ENCODE measurements at regions not wholly inside any gene's neighbourhood (a gene's known extent, or its start where the extent isn't known, plus 50 kb on each side); places are given as distances from the start of the nearest gene placed in this dataset.

DNA sequence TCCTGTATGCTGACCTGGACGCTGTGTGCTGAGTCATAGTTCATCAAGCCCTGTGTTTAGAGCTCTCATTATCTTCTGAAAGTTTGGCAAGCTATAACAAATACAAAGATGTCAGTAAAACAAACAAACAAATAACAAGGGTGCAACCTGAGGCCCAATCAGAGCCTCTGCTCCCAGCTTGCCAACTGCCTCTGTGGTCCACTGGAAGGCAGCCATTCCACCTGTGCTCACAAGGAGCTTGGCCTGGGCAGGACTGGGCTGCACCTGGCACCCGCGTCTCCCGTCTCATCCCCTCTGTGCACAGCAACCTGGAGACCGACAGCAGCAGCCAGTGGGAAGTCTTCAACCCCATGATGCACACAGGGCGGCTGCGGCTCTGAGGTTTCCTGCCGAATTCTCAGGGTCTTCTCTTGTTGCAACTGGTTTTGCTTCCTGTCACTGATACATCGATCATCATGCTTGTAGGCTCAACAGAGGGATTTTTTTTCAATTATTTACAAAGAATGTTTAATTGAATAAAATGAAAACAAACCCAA, 97.8 kb downstream of the TMEM18 start:
- peak in 2 of 10 donors; percentile 62 to 82 for DNase-seq
- intact Hi-C loops (cut with DNase I): no loop called here

DNA sequence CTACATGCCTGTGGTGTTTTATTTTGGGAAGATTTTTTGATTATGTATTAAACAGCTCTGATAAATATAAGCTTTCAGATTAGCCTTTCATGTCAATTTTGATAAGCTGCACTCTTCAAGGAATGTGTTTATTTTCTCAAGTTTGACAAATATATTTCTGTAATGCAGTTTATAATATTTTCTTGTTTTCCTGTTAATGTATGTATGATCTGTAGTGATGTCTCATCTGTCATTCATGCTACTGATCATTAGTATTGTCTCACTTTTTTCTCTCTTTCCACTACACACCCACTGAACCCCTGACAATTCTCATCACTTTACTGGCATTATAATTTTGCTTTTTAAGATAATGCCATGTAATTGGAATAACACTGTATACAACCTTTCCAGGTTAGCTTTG, 100.9 kb downstream of the TMEM18 start:
- intact Hi-C loops (cut with DNase I): no loop called here
- DNase-seq: no peak

DNA sequence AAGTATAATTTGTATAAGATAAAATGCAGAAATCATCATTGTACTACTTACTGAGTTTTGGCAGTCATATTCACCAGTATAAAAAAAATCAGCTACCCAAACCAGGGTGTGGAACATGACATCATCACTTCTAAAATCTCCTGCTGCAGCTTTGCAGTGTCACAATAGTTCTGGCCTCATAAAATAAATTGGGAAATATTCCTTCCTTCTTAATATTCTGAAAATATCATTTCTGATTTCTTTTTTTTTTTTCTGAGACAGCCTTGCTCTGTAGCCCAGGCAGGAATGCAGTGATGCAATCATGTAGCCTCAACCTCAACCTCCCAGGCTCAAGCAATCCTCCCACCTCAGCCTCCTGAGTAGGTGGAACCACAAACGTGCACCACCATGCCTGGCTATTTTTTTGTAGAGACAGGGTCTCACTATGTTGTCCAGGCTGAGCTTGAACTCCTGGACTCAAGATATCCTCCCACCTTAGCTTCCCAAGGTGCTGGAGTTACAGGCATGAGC, 101.4 kb downstream of the TMEM18 start:
- DNase-seq: no peak
- intact Hi-C loops (cut with DNase I): no loop called here

DNA sequence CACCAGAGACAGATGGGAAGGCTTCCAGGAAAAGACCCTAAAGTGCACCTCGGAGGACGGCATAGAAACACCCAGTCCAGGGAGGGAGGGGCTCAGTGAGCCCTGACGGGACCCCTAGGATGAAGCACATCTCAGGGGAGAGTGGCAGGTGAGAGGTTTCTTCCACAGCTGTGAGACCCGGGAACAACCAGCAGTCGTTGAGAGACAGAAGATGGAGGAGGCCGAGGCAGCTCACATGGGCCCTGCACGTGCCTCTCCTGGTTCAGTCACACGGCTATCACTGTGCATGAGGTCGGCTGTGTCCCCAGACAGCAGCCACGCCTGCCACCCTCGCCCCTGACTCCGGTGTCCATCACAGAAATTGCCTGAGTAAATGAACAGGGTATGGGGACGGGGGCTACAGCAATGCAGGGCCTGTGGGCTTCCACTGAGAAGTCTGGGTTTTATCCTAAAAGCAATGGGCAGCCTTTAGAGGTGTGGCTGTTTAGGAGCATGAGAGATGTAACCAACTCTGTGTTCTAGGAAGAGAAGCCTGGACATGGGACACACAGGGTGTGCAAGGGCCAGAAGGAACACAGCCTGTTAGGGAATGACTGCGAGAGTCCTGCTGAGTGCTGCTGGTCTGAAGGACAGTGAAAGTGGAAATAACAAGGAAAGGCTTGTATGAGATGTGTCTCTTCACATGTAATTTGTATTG, 102.0 kb downstream of the TMEM18 start:
- DNase-seq: no peak
- intact Hi-C loops (cut with DNase I): no loop called here

DNA sequence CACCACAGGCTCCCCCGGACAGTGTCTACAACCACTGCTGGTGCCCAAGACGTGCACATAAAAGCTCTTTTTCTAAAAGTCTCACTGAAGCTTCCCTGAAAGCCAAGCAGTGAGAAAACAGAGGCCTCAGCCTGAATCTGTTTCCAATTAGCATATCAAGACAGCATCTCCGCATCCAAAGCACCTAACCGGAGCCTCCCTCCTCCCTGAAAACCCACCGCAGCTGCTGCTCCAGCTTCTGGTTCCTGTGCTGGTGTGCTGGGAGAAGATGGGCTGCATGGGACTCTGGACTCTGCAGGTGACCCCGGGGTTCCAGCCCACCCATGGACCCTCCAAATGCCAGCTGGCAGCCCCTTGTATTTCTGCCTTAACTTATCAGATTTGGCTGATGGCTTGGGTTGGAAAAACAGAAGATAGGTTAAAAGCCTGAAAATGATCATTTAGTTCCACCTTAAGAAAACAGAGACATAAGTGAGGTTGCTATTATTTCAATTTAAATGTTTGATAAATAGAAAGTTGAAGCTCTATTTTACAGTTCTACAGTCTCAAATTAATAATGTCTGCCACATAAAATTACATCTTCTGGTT, 103.3 kb downstream of the TMEM18 start:
- peak in 1 of 10 donors; percentile 39 for DNase-seq
- intact Hi-C loops (cut with DNase I): no loop called here

DNA sequence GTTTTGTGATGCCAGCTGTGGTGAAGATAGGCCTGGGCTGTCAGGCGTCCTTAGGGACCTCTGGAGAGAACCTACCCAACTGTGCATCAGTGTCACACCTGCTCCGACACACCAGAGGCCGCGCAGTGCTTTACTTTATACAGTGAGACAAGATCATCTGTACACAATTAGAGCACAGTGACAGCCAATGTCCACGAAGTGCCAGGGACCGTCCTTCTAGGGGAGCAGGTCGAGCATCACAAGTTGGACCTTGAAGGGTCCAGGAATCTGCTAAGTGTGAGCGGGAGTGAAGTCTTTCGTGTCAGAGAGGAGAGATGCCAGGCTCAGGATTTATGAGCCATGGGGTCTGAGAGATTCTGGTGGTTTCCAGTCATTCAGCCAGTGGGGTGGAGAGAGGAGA, 104.2 kb downstream of the TMEM18 start:
- no peak for DNase-seq
- intact Hi-C loops (cut with DNase I): no loop called here

DNA sequence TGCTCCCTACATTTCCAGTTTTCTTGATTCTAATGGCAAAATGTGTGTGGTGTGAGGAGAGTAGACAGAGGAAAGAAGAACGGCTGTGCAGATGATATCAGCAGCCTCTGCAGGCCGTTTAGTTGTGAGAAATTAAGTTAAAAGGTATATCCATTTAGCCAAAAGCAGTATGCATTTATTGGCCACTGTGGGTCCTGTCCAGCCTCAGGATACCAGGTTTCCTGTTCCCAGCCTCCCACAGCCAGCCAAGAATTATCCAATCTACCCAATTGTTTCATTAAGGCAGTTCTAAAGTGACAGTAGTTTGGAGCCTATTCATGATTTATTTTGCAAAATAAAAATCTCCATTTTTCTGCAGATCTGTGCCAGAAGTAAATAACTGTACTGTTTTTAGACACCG, 107.5 kb downstream of the TMEM18 start:
- intact Hi-C loops (cut with DNase I): no loop called here
- no peak for DNase-seq

DNA sequence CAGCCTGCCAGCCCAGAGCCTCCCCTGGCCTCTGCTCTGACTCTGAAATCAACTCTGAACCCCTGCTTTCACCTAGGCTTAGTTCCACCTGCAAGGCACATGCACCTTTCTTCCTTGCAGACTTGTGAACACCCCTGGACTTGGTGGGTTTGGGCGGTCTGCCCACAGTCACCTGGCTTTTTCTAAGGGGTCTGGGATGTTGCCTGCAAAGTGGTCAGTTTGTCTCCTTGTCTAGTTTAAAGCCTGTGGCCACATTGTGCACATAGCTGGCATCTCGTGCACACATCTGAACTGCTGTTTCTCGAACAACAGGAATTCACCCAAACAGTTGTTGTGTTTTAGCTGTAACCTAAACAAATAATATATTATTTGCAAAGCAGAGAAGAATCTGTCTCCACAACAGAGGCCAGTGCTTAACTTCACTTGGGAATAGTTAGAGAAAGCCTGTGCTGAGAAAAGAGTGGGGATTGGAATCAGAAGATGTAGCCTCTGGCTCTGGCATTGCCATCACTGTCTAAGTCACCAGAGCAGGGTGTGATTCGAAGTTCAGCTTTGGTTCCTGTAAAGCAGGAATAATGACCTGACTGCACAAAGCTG, 108.5 kb downstream of the TMEM18 start:
- DNase-seq: no peak
- intact Hi-C loops (cut with DNase I): no loop called here

DNA sequence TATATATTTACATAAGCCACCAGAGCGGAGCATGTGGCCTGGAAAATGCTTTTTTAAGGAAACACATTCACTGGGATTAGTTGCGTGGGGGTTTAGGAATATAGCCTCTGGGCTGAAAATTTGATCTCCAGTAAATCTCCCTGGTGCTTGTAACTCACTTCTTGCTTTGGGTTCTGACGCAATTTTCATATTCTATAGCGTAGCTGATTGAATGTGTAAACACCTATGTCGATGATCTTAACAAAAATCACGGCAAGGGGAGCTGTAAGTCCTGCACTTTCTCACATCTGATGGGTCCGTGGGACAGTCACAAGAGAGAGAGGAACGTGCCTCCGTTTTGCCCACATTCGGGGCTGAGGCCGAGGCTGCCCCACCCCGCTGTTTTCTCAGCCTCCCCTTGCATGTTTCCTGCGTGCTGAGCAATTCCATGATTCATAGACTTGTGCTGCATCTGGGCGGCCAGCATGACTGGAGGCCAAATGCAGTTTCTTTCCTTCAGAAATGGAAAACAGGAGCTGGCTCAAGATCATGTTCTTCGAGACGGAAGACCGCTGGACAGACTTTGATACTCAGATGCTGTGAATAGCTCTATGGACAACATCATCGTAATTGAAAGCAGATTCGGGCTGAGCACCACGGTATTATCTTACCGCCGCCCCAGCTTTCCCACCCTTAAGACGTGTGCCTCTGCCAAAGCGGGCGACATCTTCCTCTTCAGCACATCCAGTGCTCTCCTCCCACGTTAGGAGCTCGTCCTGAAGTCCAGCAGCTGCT, 109.2 kb downstream of the TMEM18 start:
- intact Hi-C loops (cut with DNase I): no loop called here
- DNase-seq: no peak

DNA sequence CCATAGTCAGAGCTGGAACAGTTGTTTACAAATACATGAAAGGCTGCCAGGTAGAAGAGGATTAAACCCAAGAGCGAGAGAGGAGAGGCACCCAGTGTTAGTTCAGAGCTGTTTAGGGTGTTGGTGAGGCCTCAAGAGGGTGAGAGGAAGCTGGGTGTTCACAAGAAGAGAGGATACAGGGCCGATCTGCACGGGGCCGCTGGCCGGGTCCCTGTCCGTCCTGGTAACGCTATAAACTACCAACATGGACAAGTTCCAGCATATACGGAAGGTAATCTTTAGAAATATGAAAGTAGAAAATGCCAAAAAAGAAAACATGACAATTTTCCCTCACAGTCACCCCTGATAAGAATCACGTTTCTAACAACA, 109.7 kb downstream of the TMEM18 start:
- DNase-seq: no peak
- intact Hi-C loops (cut with DNase I): no loop called here

DNA sequence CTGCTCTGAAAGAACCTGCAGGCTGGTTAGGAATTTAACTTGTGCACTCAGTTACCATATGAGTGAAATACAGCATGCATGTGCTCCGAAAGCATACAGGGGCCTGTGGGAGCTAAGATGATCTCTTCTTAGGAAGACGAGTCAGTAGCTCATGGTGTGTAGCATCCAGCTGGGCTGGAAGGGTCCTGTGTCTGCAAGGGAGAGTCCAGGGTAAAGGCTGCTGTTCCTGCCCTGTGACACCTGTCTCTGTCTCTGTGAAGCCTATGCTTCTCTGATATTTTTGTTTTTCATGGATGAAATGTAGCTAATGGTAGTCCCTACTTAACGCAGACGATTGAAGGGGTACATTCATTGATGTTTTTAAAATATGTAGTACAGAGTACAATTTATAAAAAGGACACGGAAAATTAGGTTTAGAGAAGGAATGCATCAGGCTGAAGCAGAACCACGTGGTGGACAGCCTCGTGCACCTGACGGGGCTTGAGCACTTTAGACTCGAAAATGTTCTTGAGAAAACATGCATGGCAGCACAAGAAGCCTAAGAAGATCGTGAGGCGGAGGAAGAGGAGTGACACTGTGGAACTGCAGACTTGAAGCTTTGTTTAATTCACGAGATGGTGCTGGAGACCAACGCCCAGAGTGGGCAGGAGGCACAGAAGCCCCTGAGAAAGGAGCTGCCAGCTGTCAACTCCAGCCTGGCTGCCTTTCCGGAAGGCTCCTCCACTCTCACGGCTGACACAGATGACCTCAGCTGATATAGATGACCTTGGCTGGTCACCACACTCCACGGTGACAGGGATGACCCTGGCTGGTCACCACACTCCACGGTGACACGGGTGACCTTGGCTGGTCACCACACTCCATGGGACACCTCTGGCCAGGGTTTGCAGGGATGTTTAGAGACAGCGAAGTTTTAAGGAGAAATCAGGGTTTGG, 110.6 kb downstream of the TMEM18 start:
- no peak for DNase-seq
- intact Hi-C loops (cut with DNase I): no loop called here

DNA sequence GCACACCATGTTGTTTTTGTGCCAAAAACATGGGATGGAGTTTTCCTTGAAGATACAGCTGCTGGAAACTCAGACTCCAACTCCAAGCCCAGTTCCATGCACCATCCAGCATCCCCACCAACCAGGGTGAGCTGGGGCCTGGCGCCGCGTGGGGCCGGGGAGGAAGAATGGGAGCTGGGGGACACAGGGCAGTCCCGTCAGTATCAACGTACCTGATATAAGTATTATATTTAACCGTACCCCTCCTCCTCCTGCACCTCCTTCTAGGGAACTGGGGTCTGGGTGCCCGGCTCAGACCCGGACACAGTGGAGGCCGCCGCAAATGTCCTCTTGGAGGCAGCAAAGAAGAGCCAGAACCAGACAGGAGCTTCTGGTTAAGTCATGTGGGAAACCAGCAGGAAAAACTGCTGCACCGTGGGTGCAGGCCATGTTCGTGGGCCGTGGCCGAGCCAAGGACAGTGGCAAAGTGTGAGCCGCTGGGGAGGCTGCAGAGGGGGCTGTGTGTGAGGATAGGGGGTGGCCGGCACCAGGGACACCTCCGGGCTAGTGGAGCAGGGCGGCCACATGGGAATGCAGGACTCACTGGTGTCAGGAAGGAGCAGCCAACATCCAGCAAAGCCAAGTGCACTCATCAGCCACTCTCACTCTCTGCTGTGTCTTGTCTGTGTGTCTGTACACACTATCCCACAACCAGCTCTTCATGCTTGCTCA, 112.6 kb downstream of the TMEM18 start:
- DNase-seq: no peak
- intact Hi-C loops (cut with DNase I): no loop called here

DNA sequence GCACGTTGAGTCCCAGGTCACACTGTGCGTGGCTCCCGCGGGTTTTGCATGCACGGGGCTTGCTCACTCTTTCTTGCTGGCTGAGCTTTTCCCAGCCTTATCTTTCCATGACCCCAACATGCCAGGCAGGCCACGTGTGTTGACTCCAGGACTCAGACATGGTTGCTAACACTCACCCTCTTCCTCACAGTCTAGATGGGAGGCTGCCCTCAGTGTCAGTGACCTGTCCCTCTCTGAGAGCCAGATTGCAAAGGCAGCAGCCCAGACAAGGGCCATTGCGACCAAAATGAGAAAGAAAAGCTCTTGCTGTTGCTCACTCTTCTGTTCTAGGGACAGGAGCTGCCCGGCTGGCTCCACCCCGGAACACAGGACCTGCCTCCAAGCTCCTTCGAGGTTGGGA, 113.7 kb downstream of the TMEM18 start:
- no peak for DNase-seq
- intact Hi-C loops (cut with DNase I): no loop called here

DNA sequence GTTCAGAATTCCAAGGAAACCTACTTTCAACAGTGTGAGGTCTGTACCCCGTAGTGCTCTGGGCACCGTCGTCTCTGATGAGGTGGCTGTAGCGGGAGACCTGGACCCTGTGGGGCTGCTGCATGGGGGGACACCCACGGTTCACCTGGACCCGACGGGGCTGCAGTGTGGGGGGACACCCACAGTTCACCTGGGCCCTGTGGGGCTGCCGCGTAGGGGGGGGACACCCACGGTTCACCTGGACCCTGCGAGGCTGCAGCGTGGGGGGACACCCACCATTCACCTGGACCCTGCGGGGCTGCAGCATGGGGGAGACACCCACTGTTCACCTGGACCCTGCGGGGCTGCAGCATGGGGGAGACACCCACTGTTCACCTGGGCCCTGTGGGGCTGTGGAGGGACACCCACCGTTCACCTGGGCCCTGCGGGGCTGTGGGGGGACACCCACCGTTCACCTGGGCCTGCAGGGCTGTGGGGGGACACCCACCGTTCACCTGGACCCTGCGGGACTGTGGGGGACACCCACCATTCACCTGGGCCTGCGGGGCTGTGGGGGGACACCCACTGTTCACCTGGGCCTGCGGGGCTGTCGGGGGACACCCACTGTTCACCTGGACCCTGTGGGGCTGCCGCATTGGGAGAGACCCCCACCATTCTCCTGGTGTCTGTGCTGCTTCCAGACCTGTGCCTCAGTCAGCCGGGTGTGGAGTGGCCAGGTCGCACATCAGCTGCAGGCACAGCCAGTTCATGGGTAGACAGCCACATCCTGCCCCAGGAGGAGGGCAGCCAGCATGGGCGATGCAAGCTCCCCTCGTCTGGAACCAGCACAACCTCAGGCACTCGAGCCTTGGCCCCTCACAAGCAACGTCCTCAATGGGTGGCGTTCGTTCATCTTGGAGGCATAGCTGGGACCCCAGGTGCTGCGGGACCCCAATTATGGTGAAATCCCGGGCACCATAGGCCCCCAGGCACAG, 114.5 kb downstream of the TMEM18 start:
- DNase-seq: no peak
- intact Hi-C loops (cut with DNase I): no loop called here

DNA sequence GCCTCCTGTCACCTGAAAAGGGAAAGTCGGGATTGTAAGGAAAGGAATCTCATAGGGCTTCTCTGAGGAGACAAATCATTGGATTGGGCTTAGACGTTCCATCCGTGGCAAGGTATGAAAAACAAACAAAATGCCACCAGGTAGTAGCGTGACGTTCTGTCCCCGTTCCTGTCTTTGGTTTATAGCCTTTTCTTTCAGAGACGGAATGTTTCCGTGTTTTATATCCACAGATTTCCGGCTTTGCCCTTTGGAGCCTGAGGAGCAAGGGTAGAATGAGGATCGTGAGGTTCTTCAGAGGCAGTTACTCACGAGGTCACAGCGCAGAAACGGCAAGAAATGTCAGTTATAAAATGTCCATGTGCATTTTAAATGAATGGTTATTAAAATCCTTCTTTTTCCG, 118.3 kb downstream of the TMEM18 start:
- intact Hi-C loops (cut with DNase I): no loop called here
- no peak for DNase-seq

DNA sequence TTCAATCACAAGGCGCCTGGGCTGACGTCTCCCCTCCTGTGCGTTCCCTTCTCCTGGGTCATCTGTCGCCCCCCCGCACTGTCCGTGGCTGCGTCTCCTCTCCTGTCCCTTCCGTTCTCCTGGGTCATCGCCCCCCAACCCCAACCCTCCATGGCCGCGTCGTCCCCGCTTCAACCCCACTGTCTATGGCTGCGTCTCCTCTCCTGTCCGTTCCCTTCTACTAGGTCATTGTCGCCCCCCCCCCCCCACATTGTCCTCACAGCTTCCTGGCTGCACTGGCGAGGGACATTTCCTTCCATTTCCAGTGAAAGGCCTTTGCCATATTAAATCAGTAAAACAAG, 118.9 kb downstream of the TMEM18 start:
- intact Hi-C loops (cut with DNase I): no loop called here
- DNase-seq: no peak

DNA sequence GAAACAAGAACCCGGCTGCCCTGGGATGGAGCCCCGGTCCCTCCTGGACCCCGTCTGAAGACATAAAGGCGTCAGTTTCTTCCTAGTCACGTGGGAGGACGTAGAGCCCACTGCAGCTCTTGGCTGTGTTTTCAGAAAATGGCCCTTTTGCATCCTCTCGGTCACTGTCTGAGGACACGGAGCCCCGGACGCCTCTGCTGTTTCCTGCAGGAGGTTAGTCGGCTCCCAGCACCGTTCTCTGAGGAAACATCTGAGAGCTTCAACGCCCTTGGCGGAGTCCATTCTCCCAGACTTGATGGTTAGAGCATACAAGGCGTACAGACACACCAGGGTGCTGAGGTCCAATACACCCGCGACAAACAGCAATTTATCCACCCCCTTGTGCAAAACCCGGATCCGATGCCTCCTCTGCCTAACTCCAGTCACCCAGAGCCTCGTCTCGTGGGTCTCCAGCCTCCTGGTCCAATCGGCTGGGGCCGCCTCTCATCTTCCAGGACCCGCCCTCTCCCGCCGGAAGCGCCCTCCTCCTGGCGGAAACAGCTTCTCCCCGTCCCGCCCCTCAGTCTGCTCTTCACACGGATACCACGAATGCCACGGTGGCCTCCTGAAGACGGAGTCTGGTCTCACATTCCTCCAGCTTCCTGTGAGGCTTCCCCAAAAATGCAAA, 119.4 kb downstream of the TMEM18 start:
- intact Hi-C loops (cut with DNase I): no loop called here
- peak in 1 of 10 donors; percentile 77 for DNase-seq

DNA sequence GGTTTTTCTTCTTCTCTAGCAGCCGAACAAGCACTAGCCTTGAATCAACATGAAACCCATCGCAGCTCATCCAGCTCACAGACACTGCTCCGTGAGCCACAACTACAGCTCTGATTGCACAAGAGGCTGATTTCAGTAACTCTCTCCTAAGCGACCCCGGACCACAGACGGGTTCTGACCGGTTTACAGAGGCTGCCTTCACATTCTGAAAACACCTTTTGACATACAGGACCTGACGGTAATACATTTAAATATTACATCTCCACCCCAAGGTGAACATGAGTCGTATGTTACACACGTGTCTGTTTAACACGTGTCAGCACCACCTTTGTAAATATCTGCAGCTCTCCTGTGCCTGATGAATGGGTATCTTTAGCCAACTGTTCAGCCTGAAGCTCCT, 120.7 kb downstream of the TMEM18 start:
- intact Hi-C loops (cut with DNase I): no loop called here

More for the DNA sequence above, 120.7 kb downstream of the TMEM18 start:
- DNase-seq: no peak
